IPS-15b (cell line): ENCODE measurements at regions not wholly inside any gene's neighbourhood (a gene's known extent, or its start where the extent isn't known, plus 50 kb on each side); places are given as distances from the start of the nearest gene placed in this dataset.

Source experiments
- H3K27me3 ChIP-seq: one replicate; pipeline ENCODE4 v1.6.1; 2013; ENCODE audit warnings: low read length; ENCODE audit not compliant: control insufficient read depth, insufficient read depth
- H3K36me3 ChIP-seq: one replicate; pipeline ENCODE4 v1.6.1; 2013; ENCODE audit warnings: low read length; ENCODE audit not compliant: control insufficient read depth, insufficient read depth
- H3K4me1 ChIP-seq: one replicate; pipeline ENCODE4 v1.6.1; 2013; ENCODE audit warnings: mild to moderate bottlenecking, low read length; ENCODE audit not compliant: control insufficient read depth, insufficient read depth
- H3K4me3 ChIP-seq: one replicate; pipeline ENCODE4 v1.5.1; 2013; ENCODE audit warnings: low read depth, low read length
- H3K9ac ChIP-seq: one replicate; pipeline ENCODE4 v1.6.1; 2013; ENCODE audit warnings: low read depth, mild to moderate bottlenecking, low read length
- H3K9me3 ChIP-seq: one replicate; pipeline ENCODE4 v1.6.1; 2013; ENCODE audit warnings: mild to moderate bottlenecking, low read length; ENCODE audit not compliant: control insufficient read depth, insufficient read depth

- H3K27me3 ChIP-seq, result no peaks in the 10 kb centered on the region
Observed at GRCh38 chr2:19673213-19673791, 228.5 kb downstream of the TTC32 start.

GRCh38 chr2:19671916-19672315 lies 229.9 kb downstream of the TTC32 start:
- Histone ChIP-seq H3K4me3 (no peak overlapping the region), H3K4me1 (no peaks in the 10 kb centered on the region), H3K27me3 (no peaks in the 10 kb centered on the region), H3K9ac (no peak overlapping the region), H3K36me3 (no peaks in the 10 kb centered on the region), H3K9me3 (no peaks in the 10 kb centered on the region)

More at GRCh38 chr2:19673213-19673791, 228.5 kb downstream of the TTC32 start:
- H3K36me3 ChIP-seq, result no peaks in the 10 kb centered on the region
- H3K9me3 ChIP-seq, result no peaks in the 10 kb centered on the region
- no peak overlapping the region for H3K4me3 ChIP-seq
- H3K9ac ChIP-seq, result no peak overlapping the region
- H3K4me1 ChIP-seq, result no peaks in the 10 kb centered on the region

- no peak overlapping the region for H3K4me3 ChIP-seq
- H3K4me1 ChIP-seq, result no peaks in the 10 kb centered on the region
- H3K9ac ChIP-seq, result no peak overlapping the region
- no peaks in the 10 kb centered on the region for H3K36me3 ChIP-seq
- H3K27me3 ChIP-seq, result no peaks in the 10 kb centered on the region
- no peaks in the 10 kb centered on the region for H3K9me3 ChIP-seq
Observed at GRCh38 chr2:19671311-19671710, 230.5 kb downstream of the TTC32 start.

DNA sequence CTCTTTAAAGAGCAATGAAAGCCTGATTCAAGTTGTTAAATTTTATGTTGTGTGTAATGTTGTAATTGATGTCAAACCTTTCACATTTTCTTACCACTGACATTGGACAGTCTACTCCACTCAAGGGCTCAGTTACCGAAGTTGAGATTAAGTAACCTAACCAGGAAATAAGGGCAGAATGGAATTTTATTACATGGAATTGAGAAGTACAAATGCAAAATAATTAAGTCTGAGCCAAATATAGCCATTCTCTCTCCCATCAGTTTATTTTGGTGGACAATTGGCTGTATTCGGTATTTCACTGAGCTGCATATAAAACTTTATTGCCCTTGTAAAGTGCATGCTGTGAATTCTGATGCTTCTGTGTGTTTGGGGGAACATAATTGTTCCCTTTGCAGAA lies 231.5 kb downstream of the TTC32 start:
- Histone ChIP-seq H3K36me3 (no peaks in the 10 kb centered on the region), H3K9ac (no peak overlapping the region), H3K27me3 (no peaks in the 10 kb centered on the region), H3K9me3 (no peaks in the 10 kb centered on the region), H3K4me1 (no peaks in the 10 kb centered on the region), H3K4me3 (no peak overlapping the region)

- Histone ChIP-seq H3K9ac (no peak overlapping the region), H3K4me1 (no peaks in the 10 kb centered on the region), H3K36me3 (no peaks in the 10 kb centered on the region), H3K27me3 (no peaks in the 10 kb centered on the region), H3K4me3 (no peak overlapping the region), H3K9me3 (no peaks in the 10 kb centered on the region)
Observed at GRCh38 chr2:19669559-19669958, 232.2 kb downstream of the TTC32 start.

GRCh38 chr2:19669126-19669525 lies 232.7 kb downstream of the TTC32 start:
- no peaks in the 10 kb centered on the region for H3K36me3 ChIP-seq
- H3K27me3 ChIP-seq, result no peaks in the 10 kb centered on the region
- no peak overlapping the region for H3K4me3 ChIP-seq
- H3K9ac ChIP-seq, result no peak overlapping the region
- no peaks in the 10 kb centered on the region for H3K9me3 ChIP-seq
- H3K4me1 ChIP-seq, result no peaks in the 10 kb centered on the region

GRCh38 chr2:19667536-19667949 lies 234.2 kb downstream of the TTC32 start:
- no peak overlapping the region for H3K9ac ChIP-seq
- no peaks in the 10 kb centered on the region for H3K36me3 ChIP-seq
- H3K27me3 ChIP-seq, result no peaks in the 10 kb centered on the region
- no peak overlapping the region for H3K4me3 ChIP-seq
- H3K4me1 ChIP-seq, result no peaks in the 10 kb centered on the region
- H3K9me3 ChIP-seq, result no peaks in the 10 kb centered on the region

GRCh38 chr2:19667085-19667484 lies 234.7 kb downstream of the TTC32 start:
- H3K9me3 ChIP-seq, result no peaks in the 10 kb centered on the region
- no peak overlapping the region for H3K9ac ChIP-seq
- H3K4me1 ChIP-seq, result no peaks in the 10 kb centered on the region
- H3K27me3 ChIP-seq, result no peaks in the 10 kb centered on the region
- H3K36me3 ChIP-seq, result no peaks in the 10 kb centered on the region
- H3K4me3 ChIP-seq, result no peak overlapping the region

DNA sequence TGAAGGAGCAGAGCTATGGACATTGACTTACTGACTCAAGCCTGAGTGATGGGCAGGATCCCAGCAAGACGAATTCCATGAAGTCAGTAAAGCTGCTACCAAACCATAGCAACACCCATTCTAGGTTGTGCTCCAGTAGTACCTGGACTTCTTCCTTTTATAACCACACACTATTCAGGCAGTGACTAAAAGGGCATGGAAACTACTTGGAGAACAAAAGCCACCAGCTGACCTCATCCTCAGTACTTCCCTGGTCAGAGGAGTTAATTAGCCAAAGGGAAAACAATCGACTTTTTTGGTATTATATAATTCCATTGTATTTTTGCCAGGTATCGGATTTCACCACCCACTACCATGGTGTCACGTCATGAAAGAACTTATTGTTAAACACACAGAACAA lies 237.1 kb downstream of the TTC32 start:
- Histone ChIP-seq H3K4me1 (no peaks in the 10 kb centered on the region), H3K36me3 (no peaks in the 10 kb centered on the region), H3K27me3 (no peaks in the 10 kb centered on the region), H3K4me3 (no peak overlapping the region), H3K9me3 (no peaks in the 10 kb centered on the region), H3K9ac (no peak overlapping the region)

GRCh38 chr2:19659024-19659792 lies 242.6 kb downstream of the TTC32 start:
- H3K9ac ChIP-seq, result no peak overlapping the region
- H3K36me3 ChIP-seq, result no peaks in the 10 kb centered on the region
- no peak overlapping the region for H3K4me3 ChIP-seq
- no peaks in the 10 kb centered on the region for H3K27me3 ChIP-seq
- H3K4me1 ChIP-seq, result no peaks in the 10 kb centered on the region
- H3K9me3 ChIP-seq, result no peaks in the 10 kb centered on the region

DNA sequence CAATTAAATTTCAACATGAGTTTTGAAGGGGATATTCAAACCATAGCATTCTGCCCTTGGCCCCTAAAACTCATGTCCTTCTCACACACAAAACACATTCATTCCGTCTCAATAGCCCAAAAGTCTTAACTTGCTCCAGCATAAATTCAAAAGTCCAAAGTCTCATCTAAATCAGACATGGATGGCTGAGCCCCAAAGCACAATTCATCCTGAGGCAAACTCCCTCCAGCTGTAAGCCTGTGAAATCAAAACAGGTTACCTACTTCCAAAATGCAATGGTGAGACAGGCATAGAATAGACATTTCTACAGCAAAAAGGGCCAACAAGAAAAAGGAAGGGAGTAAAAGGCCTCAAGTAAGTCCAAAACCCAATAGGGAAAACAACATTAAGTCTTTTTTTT lies 245.8 kb downstream of the TTC32 start:
- no peaks in the 10 kb centered on the region for H3K4me1 ChIP-seq

GRCh38 chr2:19654310-19655090 lies 247.3 kb downstream of the TTC32 start:
- no peaks in the 10 kb centered on the region for H3K36me3 ChIP-seq
- H3K9ac ChIP-seq, result no peak overlapping the region
- no peak overlapping the region for H3K4me3 ChIP-seq

More for the DNA sequence above, 245.8 kb downstream of the TTC32 start:
- Histone ChIP-seq H3K9me3 (no peaks in the 10 kb centered on the region), H3K27me3 (no peaks in the 10 kb centered on the region), H3K4me3 (no peak overlapping the region), H3K9ac (no peak overlapping the region), H3K36me3 (no peaks in the 10 kb centered on the region)

More at GRCh38 chr2:19654310-19655090, 247.3 kb downstream of the TTC32 start:
- Histone ChIP-seq H3K9me3 (no peaks in the 10 kb centered on the region), H3K4me1 (no peaks in the 10 kb centered on the region), H3K27me3 (no peaks in the 10 kb centered on the region)
